T follicular helper cell (primary cell): ENCODE measurements at regions not wholly inside any gene's neighbourhood (a gene's known extent, or its start where the extent isn't known, plus 50 kb on each side); places are given as distances from the start of the nearest gene placed in this dataset.
"Not testable (repeated sequence)": the region's sequence is repeated elsewhere in the genome, so short reads cannot be mapped to it uniquely, and the experiment has no call there.

Source experiments
- DNase-seq: peaks from one replicate; pipeline ENCODE4 v3.0.0-alpha.2; 2020; ENCODE audit warnings: low read depth

DNA sequence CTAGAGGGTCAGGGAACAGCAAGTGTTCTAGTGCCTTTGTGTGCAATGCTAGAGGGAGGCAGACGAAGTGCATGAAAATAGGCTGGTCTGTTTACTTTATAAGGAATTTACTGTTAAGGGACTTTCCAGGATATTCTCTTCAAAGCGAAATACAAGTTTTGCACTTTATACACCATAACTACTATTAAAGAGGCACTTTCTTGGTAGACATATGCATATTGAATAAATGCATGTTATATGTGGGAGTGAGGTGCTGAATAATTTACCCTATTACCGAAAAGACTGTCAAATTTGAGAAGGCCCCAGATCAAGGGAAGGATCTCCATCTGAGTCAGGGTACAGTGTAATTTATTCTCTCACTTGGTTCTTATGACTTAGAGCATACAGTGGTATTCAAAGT is 310.5 kb downstream of the S1PR1 start:
- DNase-seq: no peak

- no peak for DNase-seq
Observed at GRCh38 chr1:101548376-101548775, 311.6 kb downstream of the S1PR1 start.

DNA sequence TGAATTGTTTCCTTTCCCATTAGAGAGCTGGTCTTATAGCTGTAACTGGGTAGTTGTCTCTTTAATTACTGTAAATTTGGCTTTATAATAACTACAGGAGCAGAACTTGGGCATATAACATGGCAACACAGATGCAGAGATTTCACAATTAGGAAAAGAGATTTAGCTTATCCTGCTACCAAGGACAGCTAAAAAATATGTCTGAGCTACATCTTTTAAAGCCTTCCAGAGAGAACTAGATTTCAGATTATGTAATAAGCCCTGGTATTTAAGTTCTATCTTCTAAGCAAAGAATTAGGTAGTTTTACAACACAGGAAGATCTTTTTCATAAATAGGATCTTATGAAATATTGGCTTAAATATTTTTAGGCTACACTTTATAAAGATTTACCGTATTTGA is 313.8 kb downstream of the S1PR1 start:
- DNase-seq: no peak

DNA sequence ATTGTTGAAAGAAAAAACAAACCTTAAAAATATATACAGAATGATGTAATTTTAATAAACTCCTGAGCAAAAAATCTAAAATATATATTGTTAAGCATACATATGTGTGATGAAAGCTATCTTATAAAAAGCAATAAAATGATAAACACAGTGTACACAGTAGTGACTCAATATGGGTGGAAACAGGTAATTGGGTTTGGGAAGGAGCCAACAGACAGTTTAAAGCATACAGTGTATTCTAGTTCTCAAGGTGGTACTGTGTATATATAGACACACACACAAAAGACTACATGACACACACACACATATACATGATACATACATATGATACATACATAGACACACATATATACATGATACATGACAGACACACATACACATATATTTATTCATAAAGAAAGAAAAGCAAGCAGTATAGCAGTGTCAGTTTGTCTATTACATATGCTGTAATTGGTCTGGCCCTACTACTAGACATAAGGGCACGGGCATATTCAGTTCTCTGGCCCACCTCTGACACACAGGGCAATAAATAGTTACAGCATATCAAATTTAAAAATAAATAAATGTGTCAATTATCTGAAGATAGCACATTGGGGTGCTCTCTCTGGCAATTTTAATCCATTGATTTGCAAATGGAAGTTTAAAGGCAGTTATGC is 330.2 kb downstream of the S1PR1 start:
- DNase-seq: no peak

- peak; percentile 20 for DNase-seq
Observed at GRCh38 chr1:101567582-101568189, 330.9 kb downstream of the S1PR1 start.

DNA sequence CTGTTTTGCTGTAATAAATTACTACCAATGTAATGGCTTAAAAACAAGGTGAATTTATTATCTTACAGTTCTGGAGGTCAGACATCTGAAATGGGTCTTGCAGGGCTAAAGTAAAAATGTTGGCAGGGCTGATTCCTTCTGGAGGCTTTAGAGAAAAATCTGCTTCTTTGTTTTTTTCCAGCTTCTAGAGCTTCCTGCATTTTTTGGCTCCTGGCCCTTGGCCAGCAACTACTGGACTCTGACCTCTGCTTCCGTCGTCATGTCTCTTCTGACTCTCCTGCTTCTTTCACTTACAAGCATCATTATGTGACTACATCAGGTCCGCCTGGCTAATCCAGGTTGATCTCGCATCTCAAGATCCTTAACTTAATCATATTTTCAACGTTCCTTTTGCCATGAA is 350.9 kb downstream of the S1PR1 start:
- no peak for DNase-seq

- DNase-seq: no peak
Observed at GRCh38 chr1:101588677-101589076, 351.9 kb downstream of the S1PR1 start.

DNA sequence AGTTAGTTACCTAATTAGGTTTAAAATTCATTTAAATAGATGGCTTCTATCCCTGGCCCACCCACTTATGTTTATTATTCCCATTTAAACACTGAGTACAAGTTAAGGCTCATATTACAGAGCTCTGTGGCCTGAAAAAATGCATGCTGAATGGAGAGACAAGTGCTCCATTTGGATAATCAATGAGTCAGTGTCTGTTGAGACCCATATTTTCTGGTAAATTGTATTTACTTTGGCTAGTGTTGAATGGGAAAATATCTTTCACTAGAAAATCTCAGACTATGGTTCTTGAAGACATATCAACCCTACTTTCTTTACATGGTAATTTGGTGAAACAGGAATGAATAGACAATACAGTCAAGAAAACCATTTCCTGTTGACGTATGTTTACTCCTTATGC is 356.0 kb downstream of the S1PR1 start:
- no peak for DNase-seq

GRCh38 chr1:101595881-101596374 is 359.1 kb downstream of the S1PR1 start:
- DNase-seq: no peak

DNA sequence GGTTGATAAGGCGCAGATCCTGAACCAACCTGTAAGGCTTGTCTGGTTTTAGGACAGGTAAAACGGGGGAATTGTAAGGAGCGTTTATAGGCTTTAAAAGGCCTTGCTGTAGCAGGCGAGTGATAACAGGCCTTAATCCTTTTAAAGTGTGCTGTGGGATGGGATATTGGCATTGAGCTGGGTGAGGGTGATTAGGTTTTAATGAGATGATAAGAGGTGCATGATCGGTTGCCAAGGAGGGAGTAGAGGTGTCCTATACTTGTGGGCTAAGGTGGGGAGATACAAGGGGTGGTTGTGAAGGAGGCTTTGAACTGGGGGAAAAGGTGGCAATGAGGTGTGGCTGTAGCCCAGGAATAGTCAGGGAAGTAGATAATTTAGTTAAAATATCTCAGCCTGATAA is 363.8 kb downstream of the S1PR1 start:
- not testable (repeated sequence) for DNase-seq

DNA sequence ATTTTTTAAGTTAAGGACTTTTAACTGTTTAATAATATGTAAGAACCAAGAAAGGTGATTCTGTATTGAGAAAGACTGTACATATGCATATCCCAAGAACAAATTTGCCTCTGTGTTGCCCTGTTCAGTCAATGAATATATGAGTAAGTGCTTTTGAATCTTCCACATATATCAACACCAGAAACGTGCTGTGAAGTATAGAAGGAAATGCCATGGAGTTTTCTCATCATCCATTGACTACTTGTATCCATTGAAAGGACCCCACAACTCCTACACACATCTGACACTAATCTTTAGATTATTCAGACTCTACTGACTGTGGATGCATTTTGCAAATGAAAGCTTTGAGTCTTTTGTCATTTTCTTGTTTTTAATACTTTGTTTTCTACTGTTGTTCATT is 366.9 kb downstream of the S1PR1 start:
- no peak for DNase-seq

DNA sequence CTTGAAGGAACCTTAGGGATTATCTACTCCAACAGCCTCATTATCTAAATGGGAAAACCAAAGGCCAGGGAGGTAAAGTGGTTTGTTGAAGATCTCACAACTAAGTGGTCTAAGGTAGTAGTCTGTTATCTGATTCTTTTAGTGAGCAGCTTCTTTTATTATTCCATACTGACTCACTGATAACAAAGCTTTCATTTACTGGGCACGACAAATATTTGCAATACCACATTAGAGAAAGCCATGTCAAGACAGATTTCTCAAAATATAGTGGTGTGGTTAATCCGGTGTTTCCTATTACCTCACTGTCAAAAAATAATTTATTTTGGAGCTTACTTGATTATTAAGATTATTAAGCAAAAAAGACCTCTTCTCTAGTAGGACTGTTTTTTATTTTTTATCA is 369.1 kb downstream of the S1PR1 start:
- no peak for DNase-seq

DNA sequence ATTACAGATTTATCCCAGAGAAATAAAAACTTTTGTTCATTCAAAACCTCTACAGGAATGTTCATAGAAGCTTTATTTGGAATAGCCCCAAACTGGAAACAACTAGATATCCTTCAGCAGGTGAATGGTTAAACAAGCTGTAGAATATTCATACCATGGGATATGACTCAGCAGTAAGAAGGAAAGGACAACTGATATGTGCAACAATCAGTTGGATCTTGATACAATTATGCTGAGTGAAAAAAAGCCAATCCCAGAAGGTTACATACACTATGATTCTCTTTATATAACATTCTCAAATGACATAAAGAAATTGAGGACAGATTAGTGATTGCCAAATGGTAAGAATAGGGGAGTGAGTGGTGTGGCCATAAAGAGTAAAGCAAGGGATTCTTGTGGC is 376.7 kb downstream of the S1PR1 start:
- DNase-seq: no peak

DNA sequence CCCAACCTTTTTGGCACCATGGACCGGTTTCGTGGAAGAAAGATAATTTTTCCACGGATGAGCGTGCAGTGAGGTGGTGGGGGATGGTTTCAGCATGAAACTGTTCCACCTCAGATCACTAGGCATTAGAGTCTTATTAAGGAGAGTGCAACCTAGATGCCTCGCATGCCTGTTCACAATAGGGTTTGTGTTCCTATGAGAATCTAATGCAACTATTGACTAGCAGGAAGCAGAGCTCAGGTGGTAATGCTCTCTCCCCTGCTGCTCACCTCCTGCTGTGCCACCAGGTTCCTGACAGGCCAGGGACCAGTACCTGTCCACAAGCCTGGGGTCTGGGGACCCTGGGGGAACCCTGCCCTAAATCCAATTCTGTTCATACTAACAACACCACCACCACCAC is 377.8 kb downstream of the OLFM3 start:
- no peak for DNase-seq

GRCh38 chr1:101632548-101633272 is 364.0 kb downstream of the OLFM3 start:
- no peak for DNase-seq

GRCh38 chr1:101645810-101646209 is 350.9 kb downstream of the OLFM3 start:
- DNase-seq: no peak

GRCh38 chr1:101652484-101652883 is 344.2 kb downstream of the OLFM3 start:
- DNase-seq: no peak

- DNase-seq: no peak
Observed at GRCh38 chr1:101653482-101653946, 343.2 kb downstream of the OLFM3 start.

GRCh38 chr1:101664726-101665125 is 332.0 kb downstream of the OLFM3 start:
- DNase-seq: no peak

DNA sequence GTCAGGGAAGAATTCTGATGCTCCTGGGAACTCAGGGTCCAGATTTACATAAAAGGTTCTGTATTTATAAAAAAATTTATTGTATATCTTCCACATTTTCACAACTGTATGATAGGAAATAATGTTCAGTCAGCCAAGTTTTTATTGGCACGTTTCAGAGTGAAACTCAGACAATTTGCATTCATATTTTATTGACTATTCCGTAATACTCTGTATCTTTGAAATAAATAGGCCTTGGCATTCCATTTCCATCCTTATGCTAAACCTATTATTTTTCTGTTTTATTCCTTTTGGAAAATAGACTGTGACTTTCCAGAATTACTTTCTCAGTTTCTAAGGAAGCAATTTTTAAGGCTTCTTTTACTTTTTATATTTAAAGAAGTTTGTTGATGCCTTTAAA is 329.0 kb downstream of the OLFM3 start:
- no peak for DNase-seq

DNA sequence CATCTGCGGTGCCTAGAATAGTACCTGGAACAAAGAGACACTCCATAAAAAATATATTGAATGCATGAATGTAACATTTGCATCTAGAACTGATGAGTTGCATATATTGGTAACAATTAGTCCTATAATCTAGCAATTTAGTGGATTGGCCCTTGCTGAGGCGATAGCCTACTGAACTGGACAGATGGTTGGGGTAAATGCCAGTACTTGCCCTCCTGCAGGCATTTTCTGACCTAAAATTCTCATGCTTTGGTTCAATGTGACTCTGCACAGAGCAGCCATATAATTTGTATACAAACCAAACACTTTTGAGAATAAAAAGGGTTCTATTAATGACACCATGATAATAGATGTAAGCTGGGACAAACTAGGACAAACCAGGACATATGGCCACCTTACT is 313.6 kb downstream of the OLFM3 start:
- no peak for DNase-seq

- DNase-seq: no peak
Observed at GRCh38 chr1:101683561-101683960, 313.2 kb downstream of the OLFM3 start.

DNA sequence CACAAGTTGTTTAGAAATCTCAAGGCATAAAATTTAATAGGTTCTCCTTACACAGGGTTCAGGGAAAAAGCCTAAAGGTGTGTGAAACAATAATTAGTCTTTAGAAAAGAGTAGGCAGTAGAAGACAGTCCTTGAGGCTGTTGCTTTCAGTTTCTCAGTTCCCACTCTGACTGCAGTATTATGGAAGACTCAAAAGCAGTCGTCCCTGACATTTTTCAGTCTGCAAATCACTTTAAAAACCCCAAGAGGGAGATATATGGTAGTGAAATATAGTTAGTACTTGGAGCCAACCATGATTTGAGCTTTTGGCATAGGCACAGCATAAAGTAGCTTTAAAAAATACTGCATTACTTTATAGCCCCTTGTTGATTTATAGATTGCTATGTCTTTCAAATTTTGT is 299.7 kb downstream of the OLFM3 start:
- no peak for DNase-seq
